ENCODE measurements at regions not wholly inside any gene's neighbourhood (a gene's known extent, or its start where the extent isn't known, plus 50 kb on each side); places are given as distances from the start of the nearest gene placed in this dataset.

- no peak for TF ChIP-seq CTCF (IDR thresholded peaks at IDR 0.05)
- TF ChIP-seq MYC (IDR thresholded peaks at IDR 0.05; ENCODE audit: borderline replicate concordance, low read length), result no peak
- TF ChIP-seq ESRRA (IDR thresholded peaks at IDR 0.05; ENCODE audit: borderline replicate concordance, low read length), result no peak
- TF ChIP-seq MAFK (IDR thresholded peaks at IDR 0.05; ENCODE audit: partially characterized antibody), result no peak
- no peak for TF ChIP-seq PHF8 (IDR thresholded peaks at IDR 0.05; ENCODE audit: borderline replicate concordance, low read depth)
- no peak for TF ChIP-seq POLR2A (IDR thresholded peaks at IDR 0.05; ENCODE audit: low read length)
- no peak for TF ChIP-seq MAX (IDR thresholded peaks at IDR 0.05)
- TF ChIP-seq SREBF2 (IDR thresholded peaks at IDR 0.05), result no peak
- no peak for TF ChIP-seq RAD21 (conservative IDR thresholded peaks at IDR 0.05 in 1 of 2, IDR thresholded peaks at IDR 0.05 in 1 of 2)
These were observed 72.2 kb upstream of the EPHB3 start for GRCh38 chr3:184489268-184489841.
